ENCODE measurements at regions not wholly inside any gene's neighbourhood (a gene's known extent, or its start where the extent isn't known, plus 50 kb on each side); places are given as distances from the start of the nearest gene placed in this dataset.

DNA sequence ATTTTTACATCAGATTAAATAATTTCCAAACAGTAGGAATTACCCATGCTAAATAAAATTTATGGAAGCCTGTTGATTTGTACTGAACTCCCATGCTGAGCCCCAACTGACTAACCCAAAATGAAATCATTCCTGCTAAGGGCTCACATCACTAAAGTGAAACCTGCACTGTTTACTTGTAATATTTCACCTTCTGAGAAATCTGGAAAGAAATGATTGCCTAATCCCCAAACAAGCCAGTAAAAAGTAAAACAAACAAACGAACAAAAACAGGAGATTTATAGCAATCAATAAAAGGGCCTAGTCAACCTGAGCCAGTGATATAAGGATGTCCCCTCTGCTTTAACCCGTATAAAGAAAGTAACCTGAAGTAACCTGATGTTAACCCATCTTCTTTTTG is 1599.8 kb downstream of the OLFM4 start:
- Histone ChIP-seq H3K27ac (no peak overlapping the region), H3K36me3 (no peaks in the 10 kb centered on the region), H3K9me3 (no peaks in the 10 kb centered on the region), H3K4me3 (no peak overlapping the region), H3K4me1 (no peaks in the 10 kb centered on the region), H3K27me3 (no peaks in the 10 kb centered on the region)
- 48% methylated on average over 2 of the region's 2 CpGs for WGBS
- DNase-seq (ENCODE audit: low spot score in 2 of 2), result no peak
- TF ChIP-seq CTCF (IDR thresholded peaks at IDR 0.05) (no peak), EP300 (IDR thresholded peaks at IDR 0.05) (no peak), POLR2AphosphoS5 (IDR thresholded peaks at IDR 0.05) (no peak), POLR2A (IDR thresholded peaks at IDR 0.05) (no peak)

DNA sequence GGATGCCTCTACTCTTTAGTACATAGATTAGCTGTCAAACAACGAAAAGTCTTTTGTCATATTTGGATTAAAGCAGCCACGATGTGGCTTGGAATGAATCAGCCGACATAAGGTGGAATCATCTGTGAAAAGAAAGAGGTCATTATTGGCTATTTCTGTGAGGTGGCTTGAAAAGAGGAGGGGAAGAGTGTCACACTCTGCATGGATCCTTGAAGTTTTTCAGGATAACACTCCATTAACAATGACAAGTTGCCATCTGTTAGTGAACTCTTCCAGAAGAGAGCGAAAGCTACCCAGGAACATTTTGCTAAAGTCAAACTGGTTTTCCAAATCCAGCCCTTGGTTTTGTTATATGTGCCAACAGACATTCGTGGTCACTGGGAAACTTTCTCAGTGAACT is 1604.8 kb downstream of the OLFM4 start:
- no peak for DNase-seq (ENCODE audit: low spot score in 2 of 2)
- WGBS, result 40% methylated on average over 5 of the region's 5 CpGs
- Histone ChIP-seq H3K9me3 (no peaks in the 10 kb centered on the region), H3K27ac (no peak overlapping the region), H3K4me3 (no peak overlapping the region), H3K27me3 (no peaks in the 10 kb centered on the region), H3K4me1 (no peaks in the 10 kb centered on the region), H3K36me3 (no peaks in the 10 kb centered on the region)
- TF ChIP-seq EP300 (IDR thresholded peaks at IDR 0.05) (no peak), POLR2AphosphoS5 (IDR thresholded peaks at IDR 0.05) (no peak), POLR2A (IDR thresholded peaks at IDR 0.05) (no peak), CTCF (IDR thresholded peaks at IDR 0.05) (no peak)

DNA sequence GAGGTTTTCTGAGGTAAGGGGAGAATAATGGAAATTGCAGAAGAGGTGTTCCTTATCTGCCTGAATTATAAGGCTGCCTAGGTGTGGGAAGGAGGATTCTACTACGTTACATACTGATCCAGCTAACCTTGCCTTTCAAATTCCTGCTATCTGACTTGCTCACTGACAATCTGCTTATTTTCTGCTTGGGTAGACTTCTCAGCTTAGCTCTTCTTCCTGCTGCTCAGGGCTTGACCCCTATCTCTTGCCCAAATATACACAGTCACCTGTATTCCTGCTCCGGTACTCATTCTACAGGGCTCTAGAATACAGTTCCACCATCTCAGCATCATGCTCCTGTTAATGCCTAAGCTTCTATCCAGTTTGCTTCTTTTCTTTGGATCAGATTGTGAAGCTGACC is 1607.6 kb downstream of the OLFM4 start:
- Histone ChIP-seq H3K27me3 (no peaks in the 10 kb centered on the region), H3K27ac (no peak overlapping the region), H3K36me3 (no peaks in the 10 kb centered on the region), H3K9me3 (no peaks in the 10 kb centered on the region), H3K4me1 (no peaks in the 10 kb centered on the region), H3K4me3 (no peak overlapping the region)
- DNase-seq (ENCODE audit: low spot score in 2 of 2), result no peak
- TF ChIP-seq POLR2A (IDR thresholded peaks at IDR 0.05) (no peak), EP300 (IDR thresholded peaks at IDR 0.05) (no peak), POLR2AphosphoS5 (IDR thresholded peaks at IDR 0.05) (no peak), CTCF (IDR thresholded peaks at IDR 0.05) (no peak)
- WGBS, result 87% methylated on average over 2 of the region's 2 CpGs

DNA sequence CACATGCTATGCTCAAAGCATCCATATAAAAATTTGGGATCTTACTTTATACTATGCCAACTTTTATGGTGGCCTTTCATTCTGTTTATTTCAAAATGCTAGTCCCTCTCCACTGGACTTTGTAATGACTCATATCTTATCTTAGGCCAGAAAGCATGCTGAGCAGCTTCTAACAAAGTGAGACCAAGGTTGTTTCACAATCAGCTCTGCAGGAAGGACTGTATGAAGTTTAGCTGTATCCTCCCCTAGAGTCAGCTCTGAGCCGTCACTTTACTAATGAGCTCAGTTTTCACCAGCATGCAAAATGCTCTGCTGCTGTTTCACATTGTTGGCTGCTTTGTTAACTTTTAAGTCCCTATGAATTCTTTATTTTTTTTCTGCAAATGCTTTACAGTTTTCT is 1608.8 kb downstream of the OLFM4 start:
- DNase-seq (ENCODE audit: low spot score in 2 of 2), result no peak
- Histone ChIP-seq H3K4me3 (no peak overlapping the region), H3K36me3 (no peaks in the 10 kb centered on the region), H3K4me1 (no peaks in the 10 kb centered on the region), H3K27me3 (no peaks in the 10 kb centered on the region), H3K27ac (no peak overlapping the region), H3K9me3 (no peaks in the 10 kb centered on the region)
- no peak for TF ChIP-seq POLR2AphosphoS5 (IDR thresholded peaks at IDR 0.05)
- TF ChIP-seq CTCF (IDR thresholded peaks at IDR 0.05), result no peak
- no peak for TF ChIP-seq EP300 (IDR thresholded peaks at IDR 0.05)
- no peak for TF ChIP-seq POLR2A (IDR thresholded peaks at IDR 0.05)
- 58% methylated on average over 1 of the region's 1 CpG for WGBS

DNA sequence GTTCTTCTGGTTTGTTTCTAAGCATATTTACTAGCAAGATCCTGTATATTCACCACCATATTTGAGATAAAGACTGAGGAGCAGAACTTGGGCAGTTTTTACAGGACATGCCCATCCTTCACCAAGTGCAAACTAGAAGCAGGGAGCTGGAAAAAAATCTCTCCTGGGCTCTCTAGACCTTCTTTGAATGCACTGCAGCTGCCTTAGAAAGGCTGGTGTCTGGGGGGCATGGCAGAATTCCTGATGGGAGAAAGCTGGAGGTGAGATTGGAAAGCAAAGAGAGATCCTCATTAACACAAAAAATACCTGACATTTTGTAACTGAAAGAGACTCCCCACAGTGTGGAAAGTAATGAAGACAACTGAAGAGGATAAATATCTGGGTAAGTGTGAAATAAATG is 1612.1 kb downstream of the OLFM4 start:
- TF ChIP-seq EP300 (IDR thresholded peaks at IDR 0.05), result no peak
- TF ChIP-seq CTCF (IDR thresholded peaks at IDR 0.05), result no peak
- no peak for TF ChIP-seq POLR2A (IDR thresholded peaks at IDR 0.05)
- no peak for TF ChIP-seq POLR2AphosphoS5 (IDR thresholded peaks at IDR 0.05)
- Histone ChIP-seq H3K27ac (no peak overlapping the region), H3K9me3 (no peaks in the 10 kb centered on the region), H3K27me3 (no peaks in the 10 kb centered on the region), H3K4me1 (no peaks in the 10 kb centered on the region), H3K4me3 (no peak overlapping the region), H3K36me3 (no peaks in the 10 kb centered on the region)
- no peak for DNase-seq (ENCODE audit: low spot score in 2 of 2)

All from suprapubic skin (tissue), 4 donors.